Lung (tissue), 11 donors: ENCODE measurements at regions not wholly inside any gene's neighbourhood (a gene's known extent, or its start where the extent isn't known, plus 50 kb on each side); places are given as distances from the start of the nearest gene placed in this dataset.
"Not testable (repeated sequence)": the region's sequence is repeated elsewhere in the genome, so short reads cannot be mapped to it uniquely, and the experiment has no call there.

Source experiments
- ATAC-seq: fragments of 200-7000 bp; cut with Tn5 transposase; one replicate; pipeline ENCODE4 v1.9.1; 2020; ENCODE audit warnings: moderate number of reproducible peaks; ENCODE audit not compliant: insufficient read depth, low FRiP score
- DNase-seq, 3 donors: peaks; one replicate each; pipeline ENCODE4 v3.0.0-alpha.2; 2013 to 2017
- H3K27ac ChIP-seq, 2 donors: one replicate each; pipeline ENCODE4 v1.5.1; 2013; ENCODE audit warnings: mild to moderate bottlenecking in 2 of 2, moderate library complexity in 2 of 2, control low read depth in 1 of 2, inconsistent platforms in 1 of 2, low read depth in 1 of 2, low read length in 1 of 2
- H3K27me3 ChIP-seq, 3 donors: one replicate each; pipeline ENCODE4 v1.5.1; 2013; ENCODE audit warnings: low read length in 2 of 3; ENCODE audit not compliant: control insufficient read depth in 3 of 3, insufficient read depth in 3 of 3
- H3K36me3 ChIP-seq, 4 donors: one replicate each; pipeline ENCODE4 v1.5.1; 2013; ENCODE audit warnings: low read length in 4 of 4, mild to moderate bottlenecking in 1 of 4, moderate library complexity in 1 of 4; ENCODE audit not compliant: control insufficient read depth in 4 of 4, insufficient read depth in 4 of 4
- H3K4me1 ChIP-seq, 5 donors: one replicate each; pipeline ENCODE4 v1.5.1; 2013; ENCODE audit warnings: low read length in 5 of 5, mild to moderate bottlenecking in 2 of 5, moderate library complexity in 1 of 5; ENCODE audit not compliant: control insufficient read depth in 5 of 5, insufficient read depth in 5 of 5
- H3K4me3 ChIP-seq: one replicate; pipeline ENCODE4 v1.5.1; 2013; ENCODE audit warnings: mild to moderate bottlenecking, control low read depth, moderate library complexity
- H3K9ac ChIP-seq, 2 donors: one replicate each; pipeline ENCODE4 v1.5.1; 2013; ENCODE audit warnings: low read length in 2 of 2, control low read depth in 1 of 2; ENCODE audit not compliant: insufficient read depth in 1 of 2
- H3K9me3 ChIP-seq, 4 donors: one replicate each; pipeline ENCODE4 v1.5.1; 2013; ENCODE audit warnings: low read length in 3 of 4, mild to moderate bottlenecking in 1 of 4, moderate library complexity in 1 of 4; ENCODE audit not compliant: control insufficient read depth in 4 of 4, insufficient read depth in 3 of 4
- WGBS, 2 donors: extraction: QIAGEN DNeasy Blood & Tissue Kit; methylation state at CpG; one replicate each; pipeline ENCODE4 v1.1.7; 2013; 5-methylcytosine and 5-hydroxymethylcytosine counted together
- TF ChIP-seq, protein P1 (sequence below): IDR thresholded peaks from 2 replicates; pipeline ENCODE4 v1.5.1; 2012; ENCODE audit warnings: mild to moderate bottlenecking; ENCODE audit errors: control extremely low read depth, extremely low read depth
- donor health status: control.
- donor health status: control.
- donor health status: Bipolar disorder and iron deficiency.
- donor health status: healthy.
- donor health status: DM: yes; HTN: yes; CAD: no.

DNA sequence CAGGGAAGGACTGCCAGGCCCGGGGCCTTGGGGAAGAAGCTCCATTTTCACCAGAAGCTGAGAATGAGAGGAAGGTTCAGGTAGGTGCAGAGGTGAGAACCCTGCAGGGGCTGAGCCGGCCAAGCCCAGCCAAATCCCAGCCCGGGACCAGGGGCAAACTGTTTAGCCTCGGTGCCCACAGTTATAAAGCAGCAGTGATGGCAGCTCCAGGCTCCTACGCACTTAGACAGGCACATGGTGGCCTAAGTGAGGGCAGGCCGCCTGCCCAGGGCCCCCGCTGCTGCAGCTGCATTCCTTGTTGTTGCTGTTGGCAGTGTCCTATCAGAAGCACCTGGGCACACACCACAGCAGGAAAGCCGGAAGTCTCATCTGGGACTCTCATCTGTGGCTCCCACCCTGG is 159.9 kb upstream of the FOXD4L5 start:
- ATAC-seq (no peak), DNase-seq (no peak)
- no peaks in the 10 kb centered on the region for H3K4me1 ChIP-seq
- no peaks in the 10 kb centered on the region for H3K36me3 ChIP-seq
- no peaks in the 10 kb centered on the region for H3K27me3 ChIP-seq
- H3K9ac ChIP-seq: no peak overlapping the region
- TF ChIP-seq, protein P1, sequence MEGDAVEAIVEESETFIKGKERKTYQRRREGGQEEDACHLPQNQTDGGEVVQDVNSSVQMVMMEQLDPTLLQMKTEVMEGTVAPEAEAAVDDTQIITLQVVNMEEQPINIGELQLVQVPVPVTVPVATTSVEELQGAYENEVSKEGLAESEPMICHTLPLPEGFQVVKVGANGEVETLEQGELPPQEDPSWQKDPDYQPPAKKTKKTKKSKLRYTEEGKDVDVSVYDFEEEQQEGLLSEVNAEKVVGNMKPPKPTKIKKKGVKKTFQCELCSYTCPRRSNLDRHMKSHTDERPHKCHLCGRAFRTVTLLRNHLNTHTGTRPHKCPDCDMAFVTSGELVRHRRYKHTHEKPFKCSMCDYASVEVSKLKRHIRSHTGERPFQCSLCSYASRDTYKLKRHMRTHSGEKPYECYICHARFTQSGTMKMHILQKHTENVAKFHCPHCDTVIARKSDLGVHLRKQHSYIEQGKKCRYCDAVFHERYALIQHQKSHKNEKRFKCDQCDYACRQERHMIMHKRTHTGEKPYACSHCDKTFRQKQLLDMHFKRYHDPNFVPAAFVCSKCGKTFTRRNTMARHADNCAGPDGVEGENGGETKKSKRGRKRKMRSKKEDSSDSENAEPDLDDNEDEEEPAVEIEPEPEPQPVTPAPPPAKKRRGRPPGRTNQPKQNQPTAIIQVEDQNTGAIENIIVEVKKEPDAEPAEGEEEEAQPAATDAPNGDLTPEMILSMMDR: no peak
- peaks cover 0 to 7% (median 2%) of the 10 kb centered on the region in 4 donors for H3K9me3 ChIP-seq
- H3K4me3 ChIP-seq: no peak overlapping the region
- H3K27ac ChIP-seq: no peak overlapping the region
- 79 to 80% methylated on average over 8 of the region's 8 CpGs for WGBS, 2 donors

DNA sequence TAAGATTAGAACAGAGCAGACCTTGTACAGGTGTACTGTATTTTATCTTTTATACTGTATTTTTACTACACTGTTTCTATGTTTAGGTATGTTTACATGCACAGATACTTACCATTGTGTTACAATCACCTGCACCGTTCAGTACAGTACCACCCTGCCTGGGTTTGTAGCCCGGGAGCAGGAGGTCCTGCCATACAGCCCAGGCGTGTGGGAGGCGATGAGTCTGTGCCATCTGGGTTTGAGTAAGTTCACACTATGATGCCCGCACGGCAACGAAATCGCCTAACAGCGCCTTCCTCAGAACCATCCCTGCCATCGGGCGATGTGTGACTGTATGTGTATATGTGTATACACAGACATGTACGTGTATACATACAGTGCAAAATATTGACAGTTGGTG is 157.1 kb upstream of the FOXD4L5 start:
- not testable (repeated sequence) for H3K36me3 ChIP-seq, H3K4me3 ChIP-seq, H3K27ac ChIP-seq, H3K9ac ChIP-seq, H3K4me1 ChIP-seq, DNase-seq, H3K9me3 ChIP-seq, ATAC-seq, H3K27me3 ChIP-seq
- WGBS, 2 donors: 88 to 89% methylated on average over 11 of the region's 12 CpGs

DNA sequence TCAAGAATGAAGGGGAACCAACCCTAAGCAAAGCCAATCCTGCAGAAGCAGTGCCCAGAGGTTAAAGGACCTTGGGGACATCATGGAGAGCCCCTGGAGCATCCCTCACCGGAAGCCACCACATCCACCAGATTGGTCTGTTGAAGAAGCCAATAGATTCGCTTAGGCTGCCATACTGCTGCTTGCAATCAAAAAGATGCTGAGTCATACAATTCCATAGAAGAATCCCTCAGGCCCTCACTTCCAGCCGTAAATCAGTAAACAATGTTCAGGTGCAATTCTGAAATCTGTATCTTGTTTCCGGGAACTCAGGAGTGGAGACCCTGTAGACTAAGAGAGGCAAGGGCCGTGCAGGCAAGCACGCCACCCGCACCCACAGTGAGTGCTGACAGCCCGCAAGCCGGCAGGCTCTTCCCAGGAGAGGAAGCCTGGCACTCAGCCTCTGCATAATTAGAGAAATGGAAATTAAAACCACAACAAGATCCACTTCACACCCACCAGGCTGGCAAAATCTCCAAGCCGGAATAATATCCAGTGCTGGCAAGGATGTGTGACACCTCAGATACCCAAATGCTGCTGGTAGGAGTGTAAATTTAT is 156.4 kb upstream of the FOXD4L5 start:
- not testable (repeated sequence) for H3K9me3 ChIP-seq, H3K4me3 ChIP-seq, ATAC-seq, H3K27me3 ChIP-seq, H3K36me3 ChIP-seq, DNase-seq, H3K4me1 ChIP-seq, H3K27ac ChIP-seq, H3K9ac ChIP-seq
- 87 to 91% methylated on average over 10 of the region's 10 CpGs for WGBS, 2 donors

DNA sequence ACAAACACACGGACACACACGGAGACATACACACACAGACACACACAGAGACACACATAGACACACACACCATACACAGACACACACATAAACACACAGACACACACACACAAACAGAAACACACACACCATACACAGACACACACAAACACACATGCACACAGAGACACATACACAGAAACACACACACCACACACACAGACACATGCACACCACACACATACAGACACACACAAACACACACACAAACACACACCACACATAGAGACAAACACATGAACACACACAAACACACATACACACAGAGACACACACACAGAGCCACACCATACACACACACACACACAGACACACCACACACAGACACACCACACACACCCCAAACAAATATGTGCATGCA is 152.7 kb upstream of the FOXD4L5 start:
- DNase-seq: no peak
- 65 to 83% methylated on average over 2 of the region's 2 CpGs for WGBS, 2 donors

More for the DNA sequence above, 152.7 kb upstream of the FOXD4L5 start:
- no peak overlapping the region for H3K4me3 ChIP-seq
- H3K4me1 ChIP-seq: no peaks in the 10 kb centered on the region
- H3K9me3 ChIP-seq: peaks cover 0 to 11% (median 8%) of the 10 kb centered on the region in 4 donors
- no peak overlapping the region for H3K9ac ChIP-seq
- no peaks in the 10 kb centered on the region for H3K36me3 ChIP-seq
- ATAC-seq: no peak
- H3K27ac ChIP-seq: no peak overlapping the region
- H3K27me3 ChIP-seq: no peaks in the 10 kb centered on the region
- TF ChIP-seq, protein P1: no peak
